ENCODE measurements at regions not wholly inside any gene's neighbourhood (a gene's known extent, or its start where the extent isn't known, plus 50 kb on each side); places are given as distances from the start of the nearest gene placed in this dataset.

GRCh38 chr12:86634456-86635410, 378.5 kb upstream of the MGAT4C start:
- intact Hi-C loops (cut with micrococcal nuclease): no loop called here
- 69% methylated on average over 4 of the region's 4 CpGs for WGBS (ENCODE audit: insufficient coverage)
- TF ChIP-seq CTCF (IDR thresholded peaks at IDR 0.05): no peak
- Histone ChIP-seq H3K4me3 (ENCODE audit: low read length) (no peak overlapping the region), H3K27ac (ENCODE audit: low read length) (no peak overlapping the region), H3K36me3 (ENCODE audit: control insufficient read depth, insufficient read depth, low read length) (no peaks in the 10 kb centered on the region), H3K27me3 (ENCODE audit: control insufficient read depth, insufficient read depth, low read length) (no peaks in the 10 kb centered on the region), H3K4me1 (ENCODE audit: control insufficient read depth, insufficient read depth, low read length) (no peaks in the 10 kb centered on the region), H3K9me3 (ENCODE audit: control insufficient read depth, insufficient read depth, low read length) (no peaks in the 10 kb centered on the region)
- Mint-ChIP-seq H3K4me1 (no peaks in the 10 kb centered on the region), H3K4me3 (no peak overlapping the region), H3K36me3 (peaks cover under 1% of the 10 kb centered on the region), H3K27me3 (ENCODE audit: low read depth in 2 of 2) (no peaks in the 10 kb centered on the region), H3K27ac (no peak overlapping the region), H3K9me3 (peaks cover 4 to 10% of the 10 kb centered on the region in 2 donors)
- DNase-seq (no peak), ATAC-seq (no peak)

GRCh38 chr12:86627001-86627400, 370.8 kb upstream of the MGAT4C start:
- 91% methylated on average over 3 of the region's 3 CpGs for WGBS (ENCODE audit: insufficient coverage)
- intact Hi-C loops (cut with micrococcal nuclease): no loop called here
- peaks cover 20 to 21% of the 10 kb centered on the region in 2 donors for H3K9me3 Mint-ChIP-seq

GRCh38 chr12:86623267-86623666, 367.1 kb upstream of the MGAT4C start:
- H3K9me3 ChIP-seq (ENCODE audit: control insufficient read depth, insufficient read depth, low read length): peaks cover 15% of the 10 kb centered on the region
- no peak for DNase-seq
- H3K9me3 Mint-ChIP-seq: peaks cover 18 to 19% of the 10 kb centered on the region in 2 donors

More at GRCh38 chr12:86627001-86627400, 370.8 kb upstream of the MGAT4C start:
- H3K27me3 Mint-ChIP-seq (ENCODE audit: low read depth in 2 of 2): no peaks in the 10 kb centered on the region
- H3K27ac Mint-ChIP-seq: no peak overlapping the region
- no peaks in the 10 kb centered on the region for H3K4me1 ChIP-seq (ENCODE audit: control insufficient read depth, insufficient read depth, low read length)
- TF ChIP-seq CTCF (IDR thresholded peaks at IDR 0.05): no peak
- H3K4me3 ChIP-seq (ENCODE audit: low read length): no peak overlapping the region
- no peak for DNase-seq
- ATAC-seq: no peak
- no peaks in the 10 kb centered on the region for H3K4me1 Mint-ChIP-seq
- no peak overlapping the region for H3K4me3 Mint-ChIP-seq
- no peaks in the 10 kb centered on the region for H3K36me3 ChIP-seq (ENCODE audit: control insufficient read depth, insufficient read depth, low read length)
- H3K9me3 ChIP-seq (ENCODE audit: control insufficient read depth, insufficient read depth, low read length): peaks cover 9% of the 10 kb centered on the region
- peaks cover 14% of the 10 kb centered on the region for H3K36me3 Mint-ChIP-seq
- no peaks in the 10 kb centered on the region for H3K27me3 ChIP-seq (ENCODE audit: control insufficient read depth, insufficient read depth, low read length)
- no peak overlapping the region for H3K27ac ChIP-seq (ENCODE audit: low read length)

More at GRCh38 chr12:86623267-86623666, 367.1 kb upstream of the MGAT4C start:
- Histone ChIP-seq H3K27ac (ENCODE audit: low read length) (no peak overlapping the region), H3K27me3 (ENCODE audit: control insufficient read depth, insufficient read depth, low read length) (no peaks in the 10 kb centered on the region), H3K36me3 (ENCODE audit: control insufficient read depth, insufficient read depth, low read length) (no peaks in the 10 kb centered on the region), H3K4me1 (ENCODE audit: control insufficient read depth, insufficient read depth, low read length) (no peaks in the 10 kb centered on the region), H3K4me3 (ENCODE audit: low read length) (no peak overlapping the region)
- intact Hi-C loops (cut with micrococcal nuclease): no loop called here
- no peak overlapping the region for H3K27ac Mint-ChIP-seq
- no peaks in the 10 kb centered on the region for H3K27me3 Mint-ChIP-seq (ENCODE audit: low read depth in 2 of 2)
- H3K36me3 Mint-ChIP-seq: no peaks in the 10 kb centered on the region
- H3K4me1 Mint-ChIP-seq: no peaks in the 10 kb centered on the region
- no peak for ATAC-seq
- H3K4me3 Mint-ChIP-seq: no peak overlapping the region
- WGBS (ENCODE audit: insufficient coverage): no CpG with 5 or more reads among the region's 1 CpG
- no peak for TF ChIP-seq CTCF (IDR thresholded peaks at IDR 0.05)
